Skeletal muscle tissue (tissue), 3 donors: ENCODE measurements at regions not wholly inside any gene's neighbourhood (a gene's known extent, or its start where the extent isn't known, plus 50 kb on each side); places are given as distances from the start of the nearest gene placed in this dataset.

Experiments used
- H3K27ac ChIP-seq: one replicate; pipeline ENCODE4 v1.7.0; 2013; ENCODE audit warnings: mild to moderate bottlenecking, low read depth, low read length, inconsistent platforms
- H3K27me3 ChIP-seq, 3 donors: one replicate each; pipeline ENCODE4 v1.7.0; 2013; ENCODE audit warnings: low read length in 3 of 3; ENCODE audit not compliant: control insufficient read depth in 3 of 3, insufficient read depth in 3 of 3
- H3K36me3 ChIP-seq, 3 donors: one replicate each; pipeline ENCODE4 v1.7.0; 2013; ENCODE audit warnings: low read length in 3 of 3; ENCODE audit not compliant: control insufficient read depth in 3 of 3, insufficient read depth in 3 of 3
- H3K4me1 ChIP-seq, 3 donors: one replicate each; pipeline ENCODE4 v1.7.0; 2013; ENCODE audit warnings: low read length in 3 of 3, mild to moderate bottlenecking in 3 of 3; ENCODE audit not compliant: control insufficient read depth in 3 of 3, insufficient read depth in 3 of 3
- H3K4me3 ChIP-seq, 3 donors: one replicate each; pipeline ENCODE4 v1.7.0; 2013; ENCODE audit warnings: low read length in 3 of 3
- H3K9ac ChIP-seq, 3 donors: one replicate each; pipeline ENCODE4 v1.7.0; 2013; ENCODE audit warnings: low read length in 3 of 3, mild to moderate bottlenecking in 3 of 3, moderate library complexity in 2 of 3, low read depth in 1 of 3
- H3K9me3 ChIP-seq, 3 donors: one replicate each; pipeline ENCODE4 v1.7.0; 2013; ENCODE audit warnings: low read length in 3 of 3; ENCODE audit not compliant: control insufficient read depth in 3 of 3
- donor health status: Osteomylitis.

DNA sequence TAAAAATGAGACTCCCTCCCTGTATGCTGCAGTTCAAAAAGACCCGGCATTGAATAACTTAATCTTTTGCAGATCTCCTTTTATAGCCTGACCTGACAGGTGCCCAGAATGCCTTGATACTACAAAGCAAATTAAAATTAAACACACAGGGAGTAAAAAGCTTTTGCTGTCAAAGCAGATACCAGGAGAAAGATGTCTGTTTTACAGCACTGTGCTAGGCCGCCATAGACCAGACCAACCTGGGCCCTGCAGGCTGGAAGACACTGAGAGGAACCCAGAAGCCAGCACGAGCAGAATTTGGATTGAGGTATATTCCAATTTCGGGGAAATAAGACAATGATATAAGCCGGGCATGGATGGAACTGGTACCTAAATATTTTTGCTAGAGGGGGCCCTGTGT, 602.8 kb upstream of the SOX11 start:
- no peaks in the 10 kb centered on the region for H3K9me3 ChIP-seq
- H3K27ac ChIP-seq: no peak overlapping the region
- no peaks in the 10 kb centered on the region for H3K27me3 ChIP-seq
- no peak overlapping the region for H3K4me3 ChIP-seq
- no peaks in the 10 kb centered on the region for H3K36me3 ChIP-seq
- H3K9ac ChIP-seq: no peak overlapping the region
- H3K4me1 ChIP-seq: no peaks in the 10 kb centered on the region

DNA sequence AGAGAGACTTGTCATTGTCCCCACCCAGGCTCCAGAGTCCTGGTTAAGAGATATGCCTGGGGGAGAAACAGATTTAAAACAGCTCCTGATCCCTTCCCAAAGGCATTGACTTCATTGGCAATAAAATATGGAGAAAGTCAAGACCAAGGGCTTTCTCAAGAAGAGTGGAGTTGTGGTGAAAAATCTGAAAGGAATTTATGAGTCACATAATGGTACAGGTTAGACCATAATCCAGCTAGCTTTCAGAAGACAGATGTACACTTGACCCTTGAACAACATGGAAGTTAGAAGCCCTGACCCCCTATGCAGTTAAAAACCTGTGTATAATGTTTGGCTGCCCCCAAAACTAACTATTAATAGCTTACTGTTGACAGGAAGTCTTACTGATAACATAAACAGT, 599.1 kb upstream of the SOX11 start:
- no peaks in the 10 kb centered on the region for H3K27me3 ChIP-seq
- H3K36me3 ChIP-seq: no peaks in the 10 kb centered on the region
- no peaks in the 10 kb centered on the region for H3K9me3 ChIP-seq
- H3K9ac ChIP-seq: no peak overlapping the region
- no peaks in the 10 kb centered on the region for H3K4me1 ChIP-seq
- H3K27ac ChIP-seq: no peak overlapping the region
- H3K4me3 ChIP-seq: no peak overlapping the region

DNA sequence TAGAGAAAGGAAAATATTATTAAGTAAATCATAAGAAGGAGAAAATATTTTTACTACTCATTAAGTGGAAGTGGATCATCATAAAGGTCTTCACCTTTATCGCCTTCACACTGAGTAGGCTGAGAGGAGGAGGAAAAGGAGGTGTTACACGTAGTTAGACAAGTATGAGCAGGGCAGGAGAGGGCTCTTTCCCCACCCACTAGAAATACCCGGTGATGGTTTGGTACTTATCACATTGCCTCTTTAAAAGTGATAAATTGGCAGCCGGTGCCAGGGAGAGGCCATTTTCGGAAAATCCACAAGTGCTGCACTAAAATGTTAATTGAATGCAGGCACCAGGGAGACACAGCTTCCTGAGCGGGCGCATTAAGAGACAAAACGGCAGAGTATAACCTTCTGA, 598.7 kb upstream of the SOX11 start:
- Histone ChIP-seq H3K27ac (no peak overlapping the region), H3K4me1 (no peaks in the 10 kb centered on the region), H3K27me3 (no peaks in the 10 kb centered on the region), H3K4me3 (no peak overlapping the region), H3K36me3 (no peaks in the 10 kb centered on the region), H3K9me3 (no peaks in the 10 kb centered on the region), H3K9ac (no peak overlapping the region)

DNA sequence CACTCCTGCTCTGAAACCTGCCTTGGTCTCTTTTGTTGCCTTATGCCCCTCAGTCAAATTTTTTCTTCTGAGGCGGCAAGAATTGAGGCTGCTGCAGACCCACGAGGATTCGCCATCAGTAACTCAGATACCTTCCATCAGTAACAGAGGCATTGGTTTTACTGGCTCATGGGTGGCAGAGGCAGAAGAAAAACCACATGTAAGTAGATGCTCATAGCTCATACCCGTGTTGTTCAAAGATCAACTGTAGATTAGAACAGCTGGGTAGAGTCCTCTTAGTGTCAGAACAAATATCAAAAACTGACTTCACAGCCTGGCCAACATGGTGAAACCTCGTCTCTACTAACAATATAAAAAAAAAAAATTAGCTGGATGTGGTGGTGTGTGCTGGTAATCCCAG, 598.0 kb upstream of the SOX11 start:
- Histone ChIP-seq H3K4me1 (no peaks in the 10 kb centered on the region), H3K27ac (no peak overlapping the region), H3K4me3 (no peak overlapping the region), H3K36me3 (no peaks in the 10 kb centered on the region), H3K9ac (no peak overlapping the region), H3K9me3 (no peaks in the 10 kb centered on the region), H3K27me3 (no peaks in the 10 kb centered on the region)

DNA sequence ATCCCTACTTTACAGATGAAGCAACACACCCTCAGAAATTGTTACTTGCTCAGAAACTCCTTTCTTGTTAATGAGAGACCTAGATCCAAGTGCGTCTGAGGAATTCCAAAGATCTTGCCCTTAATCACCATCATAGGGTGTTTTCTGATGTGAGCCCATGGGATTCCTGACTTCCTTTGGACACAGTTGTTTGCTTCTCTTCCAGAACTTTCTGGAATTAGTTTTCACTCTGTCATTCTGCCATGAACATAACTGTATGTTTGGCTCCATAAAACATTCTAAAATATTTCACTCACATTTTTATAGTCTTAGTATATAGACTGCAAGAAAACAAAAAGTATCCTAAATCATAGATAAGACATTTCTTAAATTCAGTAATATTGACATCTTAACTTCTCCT, 593.9 kb upstream of the SOX11 start:
- Histone ChIP-seq H3K9ac (no peak overlapping the region), H3K27ac (no peak overlapping the region), H3K4me1 (no peaks in the 10 kb centered on the region), H3K9me3 (no peaks in the 10 kb centered on the region), H3K27me3 (no peaks in the 10 kb centered on the region), H3K36me3 (no peaks in the 10 kb centered on the region), H3K4me3 (no peak overlapping the region)

DNA sequence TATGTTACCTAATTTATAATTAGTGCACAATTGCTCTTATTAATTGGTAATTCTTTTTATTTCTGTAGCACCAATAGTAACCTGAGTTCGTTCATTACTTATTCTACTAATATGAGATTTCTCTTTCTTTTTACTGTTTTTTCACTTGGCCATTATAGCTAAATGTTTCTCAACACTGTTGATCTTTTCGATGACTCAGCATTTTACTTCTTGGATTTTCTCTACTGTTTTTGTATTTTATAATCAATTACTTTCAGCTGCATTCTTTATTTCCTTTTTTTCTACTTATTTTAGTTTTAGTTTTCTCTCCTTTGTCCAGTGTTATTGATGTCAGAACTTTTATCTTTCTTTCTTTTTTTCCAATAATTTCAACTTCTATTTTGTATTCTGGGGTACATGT, 589.4 kb upstream of the SOX11 start:
- no peaks in the 10 kb centered on the region for H3K27me3 ChIP-seq
- peaks cover 2% of the 10 kb centered on the region in 3 donors for H3K9me3 ChIP-seq
- H3K36me3 ChIP-seq: no peaks in the 10 kb centered on the region
- no peak overlapping the region for H3K27ac ChIP-seq
- no peak overlapping the region for H3K9ac ChIP-seq
- H3K4me1 ChIP-seq: no peaks in the 10 kb centered on the region
- no peak overlapping the region for H3K4me3 ChIP-seq

DNA sequence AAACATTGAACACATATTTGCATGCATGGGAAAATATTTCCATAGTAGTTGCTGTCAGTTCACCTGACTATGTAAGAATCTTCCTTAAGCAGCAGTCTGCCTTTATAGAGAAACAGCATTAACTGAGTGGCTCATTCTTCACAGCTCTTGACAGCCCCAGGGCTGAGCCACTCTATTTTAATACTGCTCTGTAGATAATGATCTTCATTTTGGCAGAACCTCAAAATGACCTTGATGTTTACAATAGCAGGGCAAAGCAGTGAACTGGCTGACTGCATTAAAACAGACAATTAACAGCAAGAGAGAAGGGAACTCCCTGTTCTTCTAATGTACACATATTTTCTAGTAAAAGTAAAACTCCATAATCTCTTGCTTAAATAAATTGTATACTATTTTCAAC, 580.6 kb upstream of the SOX11 start:
- no peak overlapping the region for H3K4me3 ChIP-seq
- no peak overlapping the region for H3K27ac ChIP-seq
- no peaks in the 10 kb centered on the region for H3K27me3 ChIP-seq
- H3K9ac ChIP-seq: no peak overlapping the region
- peaks cover 4 to 14% (median 8%) of the 10 kb centered on the region in 3 donors for H3K9me3 ChIP-seq
- H3K4me1 ChIP-seq: no peaks in the 10 kb centered on the region
- no peaks in the 10 kb centered on the region for H3K36me3 ChIP-seq

DNA sequence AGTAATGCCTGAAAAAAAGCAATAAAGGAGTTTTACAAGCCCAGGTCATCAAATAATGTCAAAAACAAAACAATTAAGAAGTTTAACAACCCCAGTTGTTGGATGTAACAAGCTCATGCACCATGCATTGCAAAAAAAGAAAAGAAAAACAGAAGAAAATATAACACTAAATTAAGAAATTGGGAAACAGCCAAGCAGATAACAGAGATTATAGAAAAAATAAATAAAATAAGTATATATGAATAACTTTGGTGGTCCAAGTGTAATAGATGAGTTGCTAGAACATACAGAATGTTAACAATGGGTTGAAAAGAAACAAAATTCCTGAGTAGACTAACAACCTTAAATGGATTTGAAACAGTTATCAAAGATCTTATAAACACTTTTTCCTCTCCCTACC, 573.1 kb upstream of the SOX11 start:
- H3K4me3 ChIP-seq: no peak overlapping the region
- H3K27me3 ChIP-seq: no peaks in the 10 kb centered on the region
- peaks cover under 1 to 1% (median under 1%) of the 10 kb centered on the region in 3 donors for H3K9me3 ChIP-seq
- no peaks in the 10 kb centered on the region for H3K4me1 ChIP-seq
- H3K36me3 ChIP-seq: no peaks in the 10 kb centered on the region
- H3K9ac ChIP-seq: no peak overlapping the region
- no peak overlapping the region for H3K27ac ChIP-seq

DNA sequence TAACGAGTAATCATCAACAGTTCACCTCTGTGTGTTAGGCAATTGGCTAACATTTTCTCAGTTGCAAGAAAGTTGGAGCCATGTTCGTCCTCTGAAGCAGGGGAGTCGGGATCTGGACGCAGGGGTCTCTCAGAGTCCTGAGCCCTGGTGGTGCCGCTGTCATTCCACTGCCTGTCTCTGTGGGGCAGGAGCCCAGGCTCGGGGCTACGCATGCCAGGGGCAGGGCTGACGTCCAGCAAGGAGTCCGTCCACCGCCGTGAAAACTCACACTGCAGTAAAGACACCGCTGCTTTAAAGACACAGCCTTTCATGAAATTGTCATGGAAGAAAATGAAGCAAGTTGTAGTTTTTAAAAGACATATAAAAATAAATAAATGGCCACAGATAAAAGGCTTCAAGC, 571.1 kb upstream of the SOX11 start:
- Histone ChIP-seq H3K4me1 (no peaks in the 10 kb centered on the region), H3K36me3 (no peaks in the 10 kb centered on the region), H3K9me3 (no peaks in the 10 kb centered on the region), H3K27me3 (no peaks in the 10 kb centered on the region), H3K4me3 (no peak overlapping the region), H3K9ac (no peak overlapping the region), H3K27ac (no peak overlapping the region)

DNA sequence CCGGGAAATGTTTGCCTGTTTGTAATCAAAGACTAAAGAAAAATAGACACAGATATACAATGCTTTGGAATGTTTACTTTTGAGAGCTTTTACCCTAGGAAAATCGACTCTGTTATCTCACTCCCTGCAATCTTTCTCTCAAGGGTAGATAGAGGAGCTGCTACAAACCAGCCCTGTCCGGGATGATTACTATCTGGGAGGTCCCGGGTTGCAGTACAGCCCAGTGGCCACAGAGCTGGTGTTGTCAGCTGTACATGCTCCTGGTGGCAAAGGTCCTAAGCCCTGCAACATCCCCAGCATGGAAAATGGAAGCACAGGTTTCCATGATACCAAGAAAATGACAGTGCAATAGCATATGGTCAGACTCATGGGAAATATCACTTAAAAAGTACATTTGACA, 570.5 kb upstream of the SOX11 start:
- H3K9me3 ChIP-seq: no peaks in the 10 kb centered on the region
- no peak overlapping the region for H3K9ac ChIP-seq
- no peaks in the 10 kb centered on the region for H3K4me1 ChIP-seq
- H3K27ac ChIP-seq: no peak overlapping the region
- H3K27me3 ChIP-seq: no peaks in the 10 kb centered on the region
- H3K4me3 ChIP-seq: no peak overlapping the region
- no peaks in the 10 kb centered on the region for H3K36me3 ChIP-seq

DNA sequence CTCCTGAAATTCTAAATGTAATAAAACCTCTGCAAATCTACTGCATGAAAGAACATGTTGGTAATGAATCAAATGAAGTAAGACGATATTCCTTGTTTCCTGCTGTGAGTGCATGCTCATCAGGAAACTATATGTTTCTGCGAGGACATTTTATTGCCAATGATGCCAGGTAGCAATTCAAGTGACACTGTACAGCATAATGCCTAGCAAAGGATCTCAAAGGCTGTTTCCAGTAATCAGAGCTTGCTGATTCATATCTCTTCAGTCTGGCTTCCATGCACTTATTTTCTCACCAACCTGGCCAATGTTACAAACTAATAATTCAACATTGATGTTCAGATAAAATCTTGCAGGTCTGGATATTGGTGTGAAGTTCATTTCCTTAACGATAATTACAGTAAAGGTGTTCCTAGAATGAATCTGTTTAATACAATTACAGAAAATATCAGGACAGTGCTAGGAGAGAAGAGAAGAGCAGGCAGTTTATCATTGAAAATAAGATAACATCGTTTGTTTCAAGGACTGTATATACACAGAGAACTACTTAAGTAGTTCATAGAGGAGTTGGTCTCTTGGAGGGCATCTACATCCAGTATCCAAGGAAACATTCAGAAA, 568.5 kb upstream of the SOX11 start:
- Histone ChIP-seq H3K36me3 (no peaks in the 10 kb centered on the region), H3K4me3 (no peak overlapping the region), H3K4me1 (no peaks in the 10 kb centered on the region), H3K27me3 (no peaks in the 10 kb centered on the region), H3K27ac (no peak overlapping the region), H3K9me3 (no peaks in the 10 kb centered on the region), H3K9ac (no peak overlapping the region)
